K562 (cell line): ENCODE measurements at regions not wholly inside any gene's neighbourhood (a gene's known extent, or its start where the extent isn't known, plus 50 kb on each side); places are given as distances from the start of the nearest gene placed in this dataset.

ENCODE experiments used
- ATAC-seq: fragments of 200-7000 bp; cut with Tn5 transposase; 3 replicates; pipeline ENCODE4 v1.9.1; 2020; ENCODE audit warnings: moderate library complexity
- BruUV-seq: library from RNA; stranded (reverse); fragments of 400-500 nt; replicated peaks from 2 replicates; lab custom pipeline; 2021; lab: Mats Ljungman, UMichigan
- CTCF ChIA-PET: fragments of 300-600 bp; formaldehyde crosslinking; extraction: SDS; loops from one replicate; lab custom pipeline; 2021; ENCODE audit warnings: low intra/inter-chr PET ratio; lab: Yijun Ruan, JAX
- POLR2A ChIA-PET: fragments of 300-600, 350-650 bp; sonication (Branson Sonifier 250); formaldehyde crosslinking; extraction: SDS; loops from one replicate; lab custom pipeline; 2021; ENCODE audit warnings: antibody characterized with exemption, inconsistent platforms; lab: Yijun Ruan, JAX
- DNase-seq, 4 experiments: peaks; one replicate each; pipeline versions ENCODE4 v3.0.0 to v3.0.0-alpha.2; 2011 to 2018; ENCODE audit warnings: low spot score in 3 of 4, mixed read lengths in 3 of 4; ENCODE audit errors: extremely low read depth in 1 of 4
- FAIRE-seq: peaks from 2 replicates; lab custom pipeline; 2011; peaks lifted over from hg19 to GRCh38; lab: Jason Lieb, UNC
- H2AFZ ChIP-seq: 2 replicates; pipeline ENCODE4 v1.6.0; 2011; ENCODE audit warnings: low read depth, low read length, control low read depth, inconsistent platforms
- H3K27ac ChIP-seq: fragments of 200-600 bp; 3 replicates; pipeline ENCODE4 v1.8.0; 2011; ENCODE audit warnings: low read depth, mild to moderate bottlenecking, control low read depth, inconsistent platforms, low read length, moderate library complexity, mixed read lengths; ENCODE audit errors: extremely low read depth
- H3K27me3 ChIP-seq, 2 experiments: fragments of 300-600 bp in 1 of 2; 2 replicates in 1 of 2; 3 replicates in 1 of 2; pipeline versions ENCODE4 v1.6.0 to v1.8.0; 2011; ENCODE audit warnings: inconsistent platforms in 2 of 2, low read length in 2 of 2, mild to moderate bottlenecking in 1 of 2, mixed read lengths in 1 of 2, moderate library complexity in 1 of 2; ENCODE audit not compliant: control insufficient read depth in 2 of 2, insufficient read depth in 2 of 2
- H3K36me3 ChIP-seq: fragments of 300-600 bp; 3 replicates; pipeline ENCODE4 v1.8.0; 2011; ENCODE audit warnings: mild to moderate bottlenecking, low read length, inconsistent platforms; ENCODE audit not compliant: control insufficient read depth, insufficient read depth
- H3K4me1 ChIP-seq, 2 experiments: fragments of 200-600 bp in 1 of 2; replicated peaks in 1 of 2; 2 replicates in 1 of 2; 3 replicates in 1 of 2; pipeline versions ENCODE4 v1.5.1 to v1.8.0; 2011; ENCODE audit warnings: inconsistent platforms in 2 of 2, low read length in 2 of 2, mild to moderate bottlenecking in 1 of 2, mixed read lengths in 1 of 2, moderate library complexity in 1 of 2; ENCODE audit not compliant: control insufficient read depth in 2 of 2, insufficient read depth in 2 of 2
- H3K4me2 ChIP-seq: 2 replicates; pipeline ENCODE4 v1.6.1; 2011; ENCODE audit warnings: low read length, control low read depth, inconsistent platforms, mixed read lengths; ENCODE audit not compliant: insufficient read depth
- H3K4me3 ChIP-seq: fragments of 200-600 bp; sonication (generic), shearing (Covaris generic); 2 replicates; pipeline ENCODE4 v1.5.1; 2016; ENCODE audit warnings: control low read depth, inconsistent platforms
- H3K79me2 ChIP-seq: fragments of 200-600 bp; 3 replicates; pipeline ENCODE4 v1.8.0; 2011; ENCODE audit warnings: low read length, inconsistent platforms; ENCODE audit not compliant: control insufficient read depth, insufficient read depth
- H3K9ac ChIP-seq, 2 experiments: 2 replicates each; pipeline versions ENCODE4 v1.6.0 to v1.6.1; 2011; ENCODE audit warnings: low read depth in 2 of 2, low read length in 2 of 2, control low read depth in 1 of 2, inconsistent platforms in 1 of 2, mild to moderate bottlenecking in 1 of 2, mixed read lengths in 1 of 2; ENCODE audit not compliant: insufficient read depth in 1 of 2
- H3K9me1 ChIP-seq: one replicate; pipeline ENCODE4 v1.6.0; 2011; ENCODE audit warnings: inconsistent platforms, mild to moderate bottlenecking, low read length, moderate library complexity; ENCODE audit not compliant: control insufficient read depth, insufficient read depth
- H3K9me3 ChIP-seq: replicated peaks from 2 replicates; pipeline ENCODE4 v1.5.1; 2011; ENCODE audit warnings: low read depth, low read length, inconsistent platforms; ENCODE audit not compliant: control insufficient read depth, insufficient read depth
- H4K20me1 ChIP-seq: replicated peaks from 2 replicates; pipeline ENCODE4 v1.6.1; 2011; ENCODE audit warnings: low read length, inconsistent platforms, mixed read lengths; ENCODE audit not compliant: control insufficient read depth, insufficient read depth
- ATF4 ChIP-seq: fragments of 450-650 bp; formaldehyde crosslinking; IDR thresholded peaks from 2 replicates; pipeline ENCODE4 v1.4.0; 2022; ENCODE audit warnings: mild to moderate bottlenecking, moderate library complexity
- BCLAF1 ChIP-seq, 2 experiments: fragments of 450-650 bp in 1 of 2; IDR thresholded peaks; 2 replicates each; pipeline ENCODE4 v1.6.1; 2011 to 2017; ENCODE audit warnings: low read depth in 2 of 2, antibody characterized with exemption in 1 of 2, borderline replicate concordance in 1 of 2, low read length in 1 of 2, mild to moderate bottlenecking in 1 of 2, mixed read lengths in 1 of 2; ENCODE audit not compliant: control insufficient read depth in 1 of 2
- CBFB ChIP-seq: sonication (generic); formaldehyde crosslinking; IDR thresholded peaks from 2 replicates; pipeline ENCODE4 v1.4.0; 2020; ENCODE audit warnings: mild to moderate bottlenecking, missing genetic modification reagents
- FOXK2 ChIP-seq, 2 experiments: fragments of 450-650 bp; IDR thresholded peaks in 1 of 2; conservative IDR thresholded peaks in 1 of 2; 2 replicates each; pipeline ENCODE4 v1.6.1; 2016; ENCODE audit warnings: low read depth in 2 of 2, mild to moderate bottlenecking in 1 of 2
- HMGXB4 ChIP-seq: sonication (generic); formaldehyde crosslinking; IDR thresholded peaks from 2 replicates; pipeline ENCODE4 v1.8.1; 2023; ENCODE audit warnings: mild to moderate bottlenecking, missing genetic modification reagents
- LEF1 ChIP-seq: fragments of 450-650 bp; IDR thresholded peaks from 2 replicates; pipeline ENCODE4 v1.6.1; 2016; ENCODE audit warnings: mild to moderate bottlenecking
- MAZ ChIP-seq, 2 experiments: fragments of 450-650 bp in 1 of 2; sonication (generic) in 1 of 2; formaldehyde crosslinking; IDR thresholded peaks in 1 of 2; conservative IDR thresholded peaks in 1 of 2; 2 replicates each; pipeline versions ENCODE4 v1.4.0 to v1.5.0; 2020; ENCODE audit warnings: mild to moderate bottlenecking in 1 of 2, missing genetic modification reagents in 1 of 2
- SPI1 ChIP-seq: IDR thresholded peaks from 2 replicates; pipeline ENCODE4 v1.6.1; 2011; ENCODE audit warnings: low read depth, low read length, control low read depth, borderline replicate concordance
- TCF7L2 ChIP-seq: fragments of 150-350 bp; IDR thresholded peaks from 2 replicates; pipeline ENCODE4 v1.6.1; 2016; ENCODE audit warnings: low read depth, mild to moderate bottlenecking, low read length, moderate library complexity
- ZNF121 ChIP-seq: sonication (generic); formaldehyde crosslinking; conservative IDR thresholded peaks from 2 replicates; pipeline ENCODE4 v1.8.0; 2022; ENCODE audit warnings: missing genetic modification reagents
- ZNF197 ChIP-seq: fragments of 200-800 bp; sonication (Bioruptor generic); IDR thresholded peaks from 2 replicates; pipeline ENCODE4 v1.6.1; 2016; ENCODE audit warnings: low read depth, missing genetic modification characterization, missing compliant biosample characterization
- ZNF23 ChIP-seq: fragments of 250-450 bp; sonication (Bioruptor Pico); IDR thresholded peaks from 2 replicates; pipeline ENCODE4 v1.4.0; 2020; ENCODE audit warnings: mild to moderate bottlenecking
- ZNF253 ChIP-seq: fragments of 250-450 bp; sonication (Bioruptor Pico); conservative IDR thresholded peaks from 2 replicates; pipeline ENCODE4 v1.6.1; 2021; ENCODE audit warnings: mild to moderate bottlenecking
- WGBS: fragments of 100-300 bp; shearing (Covaris generic); methylation state at CpG from one replicate; pipeline ENCODE4 v1.1.6; 2016; ENCODE audit warnings: low coverage, mixed read lengths; ENCODE audit not compliant: insufficient coverage; ENCODE audit errors: missing lambda C conversion rate; 5-methylcytosine and 5-hydroxymethylcytosine counted together
- in situ Hi-C: fragments of 300-500 bp; cut with MboI; formaldehyde crosslinking; loops from 4 replicates; pipeline ENCODE4 v1.15.0; 2018; ENCODE audit warnings: inconsistent platforms, mixed read lengths
- intact Hi-C: fragments of 100-400 bp; cut with micrococcal nuclease; formaldehyde crosslinking; loops from 2 replicates; pipeline ENCODE4 v1.14.2; 2022

GRCh38 chr2:210899131-210899530 lies 342.7 kb downstream of the CPS1 start:
- in situ Hi-C loops = no loop called here

More at GRCh38 chr2:210899131-210899530, 342.7 kb downstream of the CPS1 start:
- FAIRE-seq (no peak), DNase-seq (no peak), ATAC-seq (no peak)
- intact Hi-C loops = no loop called here
- no peak overlapping the region for H3K4me2 ChIP-seq
- no peak overlapping the region for H2AFZ ChIP-seq
- no peaks in the 10 kb centered on the region for H3K79me2 ChIP-seq
- no peaks in the 10 kb centered on the region for H3K4me1 ChIP-seq
- no peak overlapping the region for H3K4me3 ChIP-seq
- no peak for TF ChIP-seq ZNF197 (CRISPR knock-in tag)
- TF ChIP-seq LEF1 = no peak
- no peak for TF ChIP-seq ZNF23
- TF ChIP-seq CBFB (CRISPR knock-in tag) = no peak
- TF ChIP-seq HMGXB4 (CRISPR knock-in tag) = no peak
- no peak for TF ChIP-seq MAZ (CRISPR knock-in tag; conservative IDR thresholded peaks at IDR 0.05 in 1 of 2, IDR thresholded peaks at IDR 0.05 in 1 of 2)
- no peak for TF ChIP-seq TCF7L2
- TF ChIP-seq ZNF121 (CRISPR knock-in tag) = no peak
- TF ChIP-seq ATF4 (CRISPR knock-in tag) = no peak
- no peak for TF ChIP-seq SPI1
- no peak for TF ChIP-seq ZNF253 (CRISPR knock-in tag)
- TF ChIP-seq BCLAF1 (IDR thresholded peaks at IDR 0.05; ENCODE audit: borderline replicate concordance in 1 of 2, control insufficient read depth in 1 of 2, low read depth in 2 of 2, low read length in 1 of 2) = no peak
- no peak for TF ChIP-seq FOXK2 (conservative IDR thresholded peaks at IDR 0.05 in 1 of 2, IDR thresholded peaks at IDR 0.05 in 1 of 2; ENCODE audit: low read depth in 2 of 2)
- no peaks in the 10 kb centered on the region for H3K9me1 ChIP-seq
- H3K9ac ChIP-seq = no peak overlapping the region
- H3K27me3 ChIP-seq = no peaks in the 10 kb centered on the region
- no peak overlapping the region for H3K27ac ChIP-seq
- no peaks in the 10 kb centered on the region for H3K9me3 ChIP-seq
- no peaks in the 10 kb centered on the region for H4K20me1 ChIP-seq
- H3K36me3 ChIP-seq = no peaks in the 10 kb centered on the region
- CTCF ChIA-PET = no interaction called here
- no TSS peak for BruUV-seq
- POLR2A ChIA-PET = no interaction called here
- WGBS = 3% methylated on average over 3 of the region's 3 CpGs
